CD14-positive monocyte (primary cell): ENCODE measurements at regions not wholly inside any gene's neighbourhood (a gene's known extent, or its start where the extent isn't known, plus 50 kb on each side); places are given as distances from the start of the nearest gene placed in this dataset.

ENCODE experiments used
- DNase-seq, 3 donors: peaks; one replicate each; pipeline ENCODE4 v3.0.0-alpha.2; 2011 to 2022
- H2AFZ ChIP-seq: 2 replicates; pipeline ENCODE4 v1.6.0; 2012; ENCODE audit warnings: mild to moderate bottlenecking, low read depth, low read length, inconsistent platforms; ENCODE audit not compliant: insufficient read depth, poor library complexity, severe bottlenecking
- H3K27ac ChIP-seq, 2 donors: 1 replicate in 1 of 2; 2 replicates in 1 of 2; pipeline ENCODE4 v1.5.1; 2012 to 2013; ENCODE audit warnings: low read length in 2 of 2, control low read depth in 1 of 2, inconsistent platforms in 1 of 2, low read depth in 1 of 2, mild to moderate bottlenecking in 1 of 2
- H3K27me3 ChIP-seq, 2 donors: one replicate each; pipeline versions ENCODE4 v1.6.0 to v1.6.1; 2011 to 2013; ENCODE audit warnings: low read length in 2 of 2; ENCODE audit not compliant: control insufficient read depth in 2 of 2, insufficient read depth in 2 of 2
- H3K36me3 ChIP-seq, 2 donors: replicated peaks in 1 of 2; 1 replicate in 1 of 2; 2 replicates in 1 of 2; pipeline versions ENCODE4 v1.5.1 to v1.6.1; 2012 to 2013; ENCODE audit warnings: low read length in 2 of 2, control low read depth in 1 of 2, inconsistent platforms in 1 of 2, mild to moderate bottlenecking in 1 of 2; ENCODE audit not compliant: insufficient read depth in 2 of 2, control insufficient read depth in 1 of 2
- H3K4me1 ChIP-seq, 2 donors: 1 replicate in 1 of 2; 2 replicates in 1 of 2; pipeline versions ENCODE4 v1.5.1 to v1.6.1; 2012 to 2013; ENCODE audit warnings: low read length in 2 of 2, control low read depth in 1 of 2, inconsistent platforms in 1 of 2, mild to moderate bottlenecking in 1 of 2, moderate library complexity in 1 of 2; ENCODE audit not compliant: insufficient read depth in 2 of 2, control insufficient read depth in 1 of 2
- H3K4me2 ChIP-seq: replicated peaks from 2 replicates; pipeline ENCODE3; 2012; ENCODE audit warnings: low read length, moderate library complexity, mild to moderate bottlenecking; ENCODE audit not compliant: poor library complexity, severe bottlenecking; ENCODE audit errors: extremely low read depth
- H3K4me3 ChIP-seq, 3 experiments: fragments of 200-600 bp in 1 of 3; sonication (generic) in 1 of 3; replicated peaks in 1 of 3; 1 replicate in 2 of 3; 2 replicates in 1 of 3; pipeline ENCODE4 v1.5.1; 2011 to 2013; ENCODE audit warnings: low read length in 3 of 3, mild to moderate bottlenecking in 3 of 3, control low read depth in 2 of 3, low read depth in 2 of 3, inconsistent platforms in 1 of 3, moderate library complexity in 1 of 3
- H3K79me2 ChIP-seq: 2 replicates; pipeline ENCODE4 v1.6.0; 2012; ENCODE audit warnings: mild to moderate bottlenecking, control low read depth, inconsistent platforms, low read length, moderate library complexity; ENCODE audit not compliant: insufficient read depth
- H3K9ac ChIP-seq: 2 replicates; pipeline ENCODE4 v1.6.0; 2017; ENCODE audit warnings: low read length, mild to moderate bottlenecking; ENCODE audit not compliant: insufficient read depth, poor library complexity, severe bottlenecking
- H3K9me3 ChIP-seq, 2 donors: replicated peaks in 1 of 2; 1 replicate in 1 of 2; 2 replicates in 1 of 2; pipeline versions ENCODE4 v1.5.1 to v1.6.1; 2012 to 2013; ENCODE audit warnings: low read length in 2 of 2, control low read depth in 1 of 2; ENCODE audit not compliant: control insufficient read depth in 1 of 2, insufficient read depth in 1 of 2
- H4K20me1 ChIP-seq: 2 replicates; pipeline ENCODE4 v1.6.0; 2012; ENCODE audit warnings: mild to moderate bottlenecking, low read length, control low read depth, moderate library complexity; ENCODE audit not compliant: insufficient read depth
- H3K27ac Mint-ChIP-seq, 7 donors: one replicate each; pipeline ENCODE4 v1.8.0; 2020; ENCODE audit warnings: mild to moderate bottlenecking in 7 of 7, mixed read lengths in 7 of 7, moderate library complexity in 6 of 7, inconsistent platforms in 2 of 7
- H3K27me3 Mint-ChIP-seq, 3 donors: one replicate each; pipeline ENCODE4 v1.8.0; 2021 to 2022; ENCODE audit warnings: low read depth in 3 of 3, mild to moderate bottlenecking in 3 of 3, mixed read lengths in 3 of 3, moderate library complexity in 3 of 3, inconsistent platforms in 1 of 3
- H3K36me3 Mint-ChIP-seq, 2 donors: one replicate each; pipeline ENCODE4 v1.8.0; 2020; ENCODE audit warnings: mixed read lengths in 2 of 2, inconsistent platforms in 1 of 2, mild to moderate bottlenecking in 1 of 2
- H3K4me1 Mint-ChIP-seq: one replicate; pipeline ENCODE4 v1.8.0; 2020; ENCODE audit warnings: mild to moderate bottlenecking, mixed read lengths
- H3K4me3 Mint-ChIP-seq, 2 donors: one replicate each; pipeline ENCODE4 v1.8.0; 2020; ENCODE audit warnings: mild to moderate bottlenecking in 2 of 2, mixed read lengths in 2 of 2, moderate library complexity in 1 of 2
- H3K9me3 Mint-ChIP-seq, 7 donors: one replicate each; pipeline ENCODE4 v1.8.0; 2020 to 2022; ENCODE audit warnings: mixed read lengths in 7 of 7, mild to moderate bottlenecking in 6 of 7, moderate library complexity in 6 of 7, inconsistent platforms in 2 of 7
- WGBS: methylation state at CpG from one replicate; pipeline ENCODE4 v1.1.5; 2013; ENCODE audit warnings: missing lambda C conversion rate; ENCODE audit not compliant: insufficient coverage; 5-methylcytosine and 5-hydroxymethylcytosine counted together
- intact Hi-C, 2 donors: fragments of 100-400 bp; cut with micrococcal nuclease; formaldehyde crosslinking; loops; one replicate each; pipeline versions ENCODE4 v1.15.0 to v1.15.1; 2023
- TF ChIP-seq, protein P1 (sequence below): fragments of 200-600 bp; IDR thresholded peaks from one replicate; pipeline ENCODE4 v1.8.0; 2022; ENCODE audit warnings: antibody characterized with exemption, mild to moderate bottlenecking

DNA sequence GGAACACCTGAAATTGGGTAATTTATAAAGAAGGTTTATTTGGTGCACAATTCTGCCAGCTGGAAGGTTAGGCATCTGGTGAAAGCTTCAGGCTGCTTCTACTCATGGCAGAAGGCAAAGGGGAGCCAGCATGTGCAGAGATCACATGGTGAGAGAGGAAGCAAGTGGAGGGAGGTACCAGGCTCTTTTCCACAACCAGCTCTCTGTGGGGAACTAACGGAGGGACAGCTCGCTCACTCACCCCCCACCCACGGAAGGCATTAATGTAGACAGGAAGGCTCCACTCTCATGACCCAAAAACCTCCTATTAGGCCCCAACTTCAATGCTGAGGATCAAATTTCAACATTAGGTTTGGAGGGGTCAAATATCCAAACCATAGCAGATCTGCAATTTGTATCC, 75.6 kb upstream of the ARHGAP32 start:
- Mint-ChIP-seq H3K4me1 (peaks cover 27% of the 10 kb centered on the region), H3K27me3 (peaks cover 0 to 3% (median 2%) of the 10 kb centered on the region in 3 donors), H3K36me3 (peaks cover 9 to 17% of the 10 kb centered on the region in 2 donors), H3K9me3 (peaks cover 0 to 3% (median 0%) of the 10 kb centered on the region in 7 donors), H3K4me3 (no peak overlapping the region), H3K27ac (no peak overlapping the region)
- WGBS: no CpG with 5 or more reads among the region's 3 CpGs
- H3K9ac ChIP-seq: no peak overlapping the region
- no peaks in the 10 kb centered on the region for H4K20me1 ChIP-seq
- no peaks in the 10 kb centered on the region for H3K27me3 ChIP-seq
- H3K4me1 ChIP-seq: peaks cover 6 to 12% of the 10 kb centered on the region in 2 donors
- no peaks in the 10 kb centered on the region for H3K9me3 ChIP-seq
- no peak overlapping the region for H2AFZ ChIP-seq
- H3K79me2 ChIP-seq: peaks cover 3% of the 10 kb centered on the region
- DNase-seq: no peak
- intact Hi-C loops: no loop called here
- no peak overlapping the region for H3K4me2 ChIP-seq
- no peak overlapping the region for H3K4me3 ChIP-seq
- H3K27ac ChIP-seq: no peak overlapping the region
- TF ChIP-seq, protein P1, sequence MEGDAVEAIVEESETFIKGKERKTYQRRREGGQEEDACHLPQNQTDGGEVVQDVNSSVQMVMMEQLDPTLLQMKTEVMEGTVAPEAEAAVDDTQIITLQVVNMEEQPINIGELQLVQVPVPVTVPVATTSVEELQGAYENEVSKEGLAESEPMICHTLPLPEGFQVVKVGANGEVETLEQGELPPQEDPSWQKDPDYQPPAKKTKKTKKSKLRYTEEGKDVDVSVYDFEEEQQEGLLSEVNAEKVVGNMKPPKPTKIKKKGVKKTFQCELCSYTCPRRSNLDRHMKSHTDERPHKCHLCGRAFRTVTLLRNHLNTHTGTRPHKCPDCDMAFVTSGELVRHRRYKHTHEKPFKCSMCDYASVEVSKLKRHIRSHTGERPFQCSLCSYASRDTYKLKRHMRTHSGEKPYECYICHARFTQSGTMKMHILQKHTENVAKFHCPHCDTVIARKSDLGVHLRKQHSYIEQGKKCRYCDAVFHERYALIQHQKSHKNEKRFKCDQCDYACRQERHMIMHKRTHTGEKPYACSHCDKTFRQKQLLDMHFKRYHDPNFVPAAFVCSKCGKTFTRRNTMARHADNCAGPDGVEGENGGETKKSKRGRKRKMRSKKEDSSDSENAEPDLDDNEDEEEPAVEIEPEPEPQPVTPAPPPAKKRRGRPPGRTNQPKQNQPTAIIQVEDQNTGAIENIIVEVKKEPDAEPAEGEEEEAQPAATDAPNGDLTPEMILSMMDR: no peak
- H3K36me3 ChIP-seq: no peaks in the 10 kb centered on the region

DNA sequence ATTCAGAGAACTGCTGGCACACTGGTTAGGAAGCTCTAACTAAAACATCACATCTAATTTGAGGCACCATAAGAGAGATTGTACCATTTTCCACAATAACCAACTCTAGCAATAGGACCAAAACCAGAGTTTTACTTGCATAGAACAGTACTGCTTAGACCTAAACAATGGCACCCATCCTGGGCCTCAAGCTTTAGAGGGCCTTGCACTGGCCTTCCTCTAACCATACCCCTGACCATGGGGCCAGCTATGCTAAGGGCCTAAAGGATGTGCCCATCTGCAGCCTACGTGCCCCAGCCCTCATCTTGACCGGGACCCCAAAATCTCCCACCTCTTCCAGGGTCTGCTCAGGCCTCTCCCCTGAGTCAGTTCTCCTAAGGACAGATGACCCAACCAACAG, 74.4 kb upstream of the ARHGAP32 start:
- peaks cover 9 to 17% of the 10 kb centered on the region in 2 donors for H3K36me3 Mint-ChIP-seq
- no peak for DNase-seq
- Histone ChIP-seq H3K4me2 (no peak overlapping the region), H3K79me2 (peaks cover 3% of the 10 kb centered on the region), H3K9ac (no peak overlapping the region), H3K9me3 (no peaks in the 10 kb centered on the region), H4K20me1 (no peaks in the 10 kb centered on the region), H2AFZ (no peak overlapping the region), H3K4me1 (peaks cover 6 to 12% of the 10 kb centered on the region in 2 donors), H3K36me3 (no peaks in the 10 kb centered on the region), H3K27ac (no peak overlapping the region), H3K4me3 (no peak overlapping the region), H3K27me3 (no peaks in the 10 kb centered on the region)
- TF ChIP-seq, protein P1: no peak
- no peak overlapping the region for H3K4me3 Mint-ChIP-seq
- H3K27me3 Mint-ChIP-seq: peaks cover 0 to 3% (median 2%) of the 10 kb centered on the region in 3 donors
- H3K27ac Mint-ChIP-seq: no peak overlapping the region
- 70% methylated on average over 2 of the region's 2 CpGs for WGBS
- H3K9me3 Mint-ChIP-seq: peaks cover 0 to 3% (median 0%) of the 10 kb centered on the region in 7 donors
- H3K4me1 Mint-ChIP-seq: peaks cover 27% of the 10 kb centered on the region
- intact Hi-C loops: no loop called here
